Neural progenitor cell (in vitro differentiated cells): ENCODE measurements at regions not wholly inside any gene's neighbourhood (a gene's known extent, or its start where the extent isn't known, plus 50 kb on each side); places are given as distances from the start of the nearest gene placed in this dataset.

Experiments
- CTCF ChIP-seq: fragments of 200-600 bp; sonication (generic); IDR thresholded peaks from 2 replicates; pipeline ENCODE4 v1.5.1; 2017; ENCODE audit warnings: antibody characterized with exemption, mild to moderate bottlenecking
- EZH2 ChIP-seq: fragments of 200-600 bp; sonication (generic); IDR thresholded peaks from 2 replicates; pipeline ENCODE4 v1.6.1; 2017; ENCODE audit warnings: antibody characterized with exemption, mild to moderate bottlenecking, moderate library complexity
- EZH2phosphoT487 ChIP-seq: fragments of 200-600 bp; sonication (generic); IDR thresholded peaks from 2 replicates; pipeline ENCODE4 v1.6.1; 2017; ENCODE audit warnings: antibody characterized with exemption

DNA sequence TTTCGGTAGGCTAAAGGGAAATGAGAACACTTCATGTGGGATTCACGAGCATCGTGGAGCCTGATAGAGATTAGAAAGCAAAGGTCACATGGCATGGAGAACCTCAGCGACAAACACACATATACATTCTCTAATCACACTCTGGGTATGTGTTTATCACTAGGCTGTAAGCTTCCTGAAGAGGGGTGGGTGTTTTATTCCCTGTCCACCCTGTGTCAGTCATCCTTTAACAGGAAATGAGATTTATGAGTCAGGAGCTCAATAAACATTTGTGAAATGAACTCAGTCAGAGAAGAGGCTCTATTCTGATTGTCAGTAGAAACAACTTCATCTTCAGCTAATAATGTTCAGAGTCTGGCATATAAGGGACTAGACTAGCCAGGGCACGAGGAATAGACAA lies 71.7 kb upstream of the EIF3M start:
- TF ChIP-seq CTCF (no peak), EZH2 (no peak), EZH2phosphoT487 (no peak)
